GM18873 (cell line): ENCODE measurements at regions not wholly inside any gene's neighbourhood (a gene's known extent, or its start where the extent isn't known, plus 50 kb on each side); places are given as distances from the start of the nearest gene placed in this dataset.

ENCODE experiments used
- ATAC-seq: cut with Tn5 transposase; IDR thresholded peaks from one replicate; pipeline ENCODE4 v1.9.1; 2021; ENCODE audit warnings: mild to moderate bottlenecking, moderate library complexity, moderate number of reproducible peaks; ENCODE audit not compliant: unreplicated experiment, low FRiP score

DNA sequence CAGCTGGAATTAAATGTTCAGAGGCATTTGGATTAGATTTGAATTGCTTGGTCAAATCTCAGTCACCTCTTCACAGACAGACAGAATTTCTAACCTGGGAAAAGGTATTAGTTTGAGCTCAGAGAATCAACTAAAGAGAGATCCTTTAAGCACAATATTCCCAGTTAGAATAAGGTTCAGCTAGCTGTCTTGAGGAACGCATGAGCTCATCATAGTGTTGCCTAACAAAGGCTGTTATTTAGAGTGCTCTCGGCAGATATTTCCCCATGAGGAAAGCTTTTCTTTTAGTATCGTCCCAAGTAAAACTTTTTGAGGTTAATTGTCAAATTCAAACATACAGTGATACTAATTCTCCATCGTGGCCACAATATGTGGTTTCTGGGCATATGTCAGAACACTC, 269.9 kb downstream of the HLX start:
- ATAC-seq = no peak

DNA sequence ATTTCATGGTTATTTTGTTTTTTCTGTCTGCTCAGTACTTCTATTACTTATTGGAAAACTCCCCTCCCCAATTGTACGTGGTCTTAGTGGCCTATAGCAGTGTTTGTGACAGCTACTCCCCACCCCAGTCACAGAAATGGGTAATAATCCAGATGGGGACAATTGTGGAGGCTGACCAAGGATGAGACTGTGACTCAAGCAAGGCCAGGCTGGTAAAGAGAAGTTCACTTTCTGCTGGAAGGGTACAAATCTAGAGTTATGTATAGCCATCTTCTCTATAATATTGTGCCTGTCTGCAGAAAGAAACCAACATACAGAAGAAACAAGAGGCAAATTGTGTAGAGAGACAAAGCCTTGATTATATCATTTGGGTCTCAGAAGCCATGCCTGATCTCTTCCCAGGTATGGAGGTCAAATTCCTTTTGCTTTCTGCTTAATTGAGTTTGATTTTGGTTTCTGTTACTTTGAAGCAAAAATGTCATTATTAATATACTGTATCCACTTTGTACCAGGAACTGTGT, 270.4 kb downstream of the HLX start:
- no peak for ATAC-seq

DNA sequence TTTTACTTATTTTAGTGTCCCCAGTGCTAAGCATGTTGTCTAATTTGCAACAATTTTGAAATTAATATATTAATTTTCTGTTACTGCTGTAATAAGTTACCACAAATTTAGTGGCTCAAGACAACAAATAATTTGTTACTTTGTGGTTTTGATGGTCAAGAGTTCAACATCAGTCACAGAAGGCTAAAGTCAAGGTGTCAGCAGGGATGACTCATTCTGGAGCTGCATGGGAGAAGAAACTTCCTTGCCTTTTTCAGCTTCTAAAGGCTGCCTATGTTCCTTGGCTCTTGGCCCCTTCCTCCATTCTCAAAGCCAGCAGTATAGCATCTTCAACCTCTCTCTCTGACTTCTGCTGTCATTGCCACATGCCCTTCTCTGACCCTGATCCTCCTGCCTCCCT, 271.8 kb downstream of the HLX start:
- ATAC-seq = no peak

DNA sequence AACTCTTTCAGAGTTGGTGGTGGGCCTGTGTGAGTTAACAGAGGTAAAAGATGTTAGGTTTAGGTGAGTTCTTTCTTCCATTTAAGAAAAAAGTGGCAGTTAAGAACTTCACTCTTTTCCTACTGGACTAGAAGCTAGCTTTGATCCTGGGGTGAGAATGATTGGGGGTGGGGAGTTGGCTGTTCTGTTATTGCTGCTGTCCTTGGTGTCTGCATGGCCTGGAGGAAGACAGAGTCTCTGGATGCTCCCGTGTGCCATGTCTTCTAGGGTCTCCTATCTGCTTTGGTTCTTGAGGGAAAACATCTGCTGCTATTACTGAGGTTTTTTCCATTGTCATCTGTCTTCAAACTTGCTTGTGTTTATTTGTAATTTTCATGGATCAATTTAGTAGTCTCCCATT, 275.7 kb downstream of the HLX start:
- ATAC-seq = no peak

DNA sequence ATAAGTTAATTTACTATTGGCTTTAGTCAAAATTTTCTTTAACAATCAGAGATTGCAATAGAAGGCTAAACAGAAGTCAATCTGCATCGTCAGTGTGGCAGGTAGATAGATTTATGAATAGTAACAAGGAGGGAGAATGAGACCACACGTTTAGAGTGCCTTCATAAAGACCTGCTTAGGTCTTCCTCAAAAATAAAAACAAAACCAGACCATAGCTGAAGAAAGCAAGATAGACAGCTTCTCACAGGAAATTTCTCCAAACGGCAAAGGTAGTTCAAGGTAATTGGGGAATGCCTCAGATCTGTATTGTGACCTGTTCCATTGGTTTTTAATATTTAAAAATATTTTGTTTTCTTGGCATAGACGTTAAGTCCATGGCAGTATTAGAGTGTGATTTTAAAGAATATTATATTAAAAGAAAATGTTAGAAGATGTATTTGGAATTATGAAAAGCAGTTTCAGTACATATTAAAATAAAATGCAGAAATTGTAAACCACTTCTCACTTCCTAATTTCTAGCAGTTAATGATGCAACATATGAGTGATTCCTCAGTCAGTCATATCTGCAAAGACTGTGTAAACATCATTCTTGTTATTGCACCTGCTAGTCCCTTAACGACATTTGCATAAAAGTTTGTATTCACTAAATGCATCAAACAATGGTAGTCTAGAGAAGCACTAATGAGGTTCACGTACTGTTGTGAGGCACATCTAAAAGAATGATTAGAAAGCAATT, 278.0 kb downstream of the HLX start:
- peak; percentile 83 for ATAC-seq

DNA sequence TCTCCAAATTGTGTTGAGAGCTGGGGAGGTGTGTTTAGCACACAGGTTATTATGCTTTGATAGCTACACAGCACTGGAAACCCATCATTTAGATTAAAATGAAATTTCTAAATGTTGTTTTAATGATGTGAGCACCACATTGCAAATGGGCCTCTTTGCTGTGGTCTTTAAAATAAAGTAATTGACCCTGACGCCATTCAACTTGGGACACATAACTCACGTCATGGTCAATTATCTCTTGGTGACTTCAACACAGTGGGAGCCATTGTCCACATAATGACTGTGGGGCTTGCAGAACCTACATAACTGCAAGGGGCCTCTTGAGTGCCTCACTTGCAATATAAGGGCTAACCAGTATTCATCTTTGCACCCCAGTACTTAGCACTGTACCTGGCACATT, 280.4 kb downstream of the HLX start:
- ATAC-seq = no peak

DNA sequence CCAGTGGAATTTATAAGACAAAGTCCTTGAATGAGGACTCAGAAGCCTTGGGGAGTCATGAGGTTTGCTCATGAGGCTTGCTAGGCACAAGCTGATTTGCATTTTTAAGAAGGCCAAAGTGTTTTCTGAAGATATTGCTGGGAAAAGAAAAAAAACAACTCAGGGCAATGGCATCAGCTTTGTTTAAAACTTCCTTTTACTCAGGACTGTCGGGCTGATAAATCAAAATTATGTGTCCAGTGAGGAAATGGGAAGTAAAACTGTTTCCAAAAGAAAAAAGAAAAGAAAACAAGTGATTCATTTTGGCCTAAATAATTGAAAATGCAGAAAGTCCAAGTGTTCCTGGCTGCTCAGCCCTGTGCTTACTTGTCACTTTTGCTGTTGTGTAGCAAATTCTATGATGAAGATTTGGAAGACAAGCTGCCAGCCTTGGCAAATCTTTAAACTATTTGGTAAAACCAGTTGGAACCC, 282.4 kb downstream of the HLX start:
- no peak for ATAC-seq

DNA sequence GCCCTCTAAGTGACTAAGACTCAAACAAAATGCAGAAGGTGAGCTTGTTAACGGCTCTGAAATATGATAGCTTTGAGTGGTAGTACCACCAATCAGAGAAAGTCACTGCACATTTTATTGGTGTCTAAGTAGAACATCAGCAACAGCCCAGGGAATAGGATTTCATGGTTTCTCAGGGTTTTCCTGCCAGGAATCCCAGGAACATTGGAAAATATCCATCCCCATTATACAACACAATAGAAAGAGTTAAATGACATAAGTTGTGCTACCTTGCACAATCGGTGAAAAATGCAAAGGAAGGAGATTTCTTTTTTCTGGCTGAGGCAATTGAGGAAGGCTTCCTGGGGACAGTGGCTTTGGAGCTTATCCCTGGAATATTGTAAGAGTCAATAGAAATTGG, 283.1 kb downstream of the HLX start:
- ATAC-seq = no peak

DNA sequence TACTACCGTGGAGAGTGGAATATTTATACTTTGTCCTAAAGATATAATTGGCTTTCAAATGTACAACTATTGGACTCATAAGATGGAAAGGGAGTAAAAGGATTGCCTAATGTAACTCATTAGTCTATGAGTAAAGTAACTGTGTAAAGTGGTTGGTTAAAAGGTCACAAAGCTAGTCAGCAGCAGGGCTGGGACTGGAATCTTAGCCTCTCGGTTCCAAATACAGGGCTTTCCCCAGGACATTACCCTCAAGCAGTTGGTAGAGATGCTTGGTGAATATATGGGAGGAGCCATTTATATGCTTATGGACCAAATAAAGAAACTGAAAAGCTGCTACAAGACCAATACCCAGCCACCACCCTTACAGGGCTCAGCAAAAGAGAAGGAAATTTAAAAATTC, 283.7 kb downstream of the HLX start:
- ATAC-seq = no peak

DNA sequence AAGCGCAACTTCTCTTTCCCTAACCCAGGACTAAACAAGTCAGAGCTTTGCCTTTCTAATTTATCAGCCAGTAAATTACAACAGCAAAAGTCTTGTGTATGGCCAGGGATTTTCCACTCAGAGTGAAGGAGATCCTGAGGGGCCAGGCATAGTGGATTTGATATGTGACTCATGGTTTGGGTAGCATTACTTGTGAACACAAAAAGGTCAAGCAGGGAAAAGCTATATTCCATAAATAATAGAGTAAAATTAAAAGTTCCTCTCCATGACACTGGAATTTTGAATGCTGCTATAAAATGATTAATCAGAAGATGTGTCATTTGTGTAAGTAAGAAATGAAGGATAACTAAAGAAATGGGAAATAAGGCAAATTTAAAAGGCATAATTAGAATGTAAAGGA, 284.8 kb downstream of the HLX start:
- ATAC-seq = no peak

DNA sequence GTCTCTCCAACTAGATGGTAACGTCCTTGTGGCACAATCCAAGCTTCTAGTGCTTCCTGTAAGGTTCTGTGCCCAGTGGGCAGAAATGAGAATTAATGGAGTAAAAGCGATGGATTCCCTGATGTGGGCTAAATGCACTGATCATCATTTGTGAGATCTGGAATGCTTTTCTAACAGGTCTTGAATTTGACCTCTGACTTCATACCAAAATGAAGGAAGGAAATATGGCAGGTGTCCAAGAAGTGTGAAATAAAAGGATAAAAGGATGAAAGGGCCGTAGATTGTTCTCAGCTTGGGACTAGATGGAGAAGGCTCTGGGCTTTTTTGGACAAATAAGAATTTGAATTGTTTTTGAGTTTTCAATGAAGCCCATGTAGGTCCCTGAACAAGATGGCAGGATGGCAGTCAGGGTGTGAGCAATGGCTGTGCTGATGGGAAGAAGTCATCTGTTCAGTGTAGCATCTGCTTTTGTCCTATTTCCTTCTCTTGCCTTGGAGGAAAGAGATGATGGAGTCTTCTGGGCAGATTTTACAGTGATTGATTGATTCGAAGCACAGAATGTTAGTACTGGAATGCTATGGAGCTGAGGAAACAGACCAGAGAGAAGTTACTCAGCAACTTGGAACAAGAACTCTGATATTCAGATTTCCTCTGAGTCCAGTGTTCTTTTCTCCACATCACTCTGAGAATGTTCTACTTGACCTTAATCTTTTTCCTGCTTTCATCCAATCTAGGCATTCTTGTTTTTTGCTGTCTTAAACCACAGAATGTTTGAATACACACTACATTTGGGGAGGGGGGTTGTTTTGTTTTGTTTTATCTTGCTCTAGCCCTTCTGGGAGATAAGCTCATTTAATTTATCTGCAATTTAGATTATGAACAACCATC, 286.0 kb downstream of the HLX start:
- no peak for ATAC-seq

DNA sequence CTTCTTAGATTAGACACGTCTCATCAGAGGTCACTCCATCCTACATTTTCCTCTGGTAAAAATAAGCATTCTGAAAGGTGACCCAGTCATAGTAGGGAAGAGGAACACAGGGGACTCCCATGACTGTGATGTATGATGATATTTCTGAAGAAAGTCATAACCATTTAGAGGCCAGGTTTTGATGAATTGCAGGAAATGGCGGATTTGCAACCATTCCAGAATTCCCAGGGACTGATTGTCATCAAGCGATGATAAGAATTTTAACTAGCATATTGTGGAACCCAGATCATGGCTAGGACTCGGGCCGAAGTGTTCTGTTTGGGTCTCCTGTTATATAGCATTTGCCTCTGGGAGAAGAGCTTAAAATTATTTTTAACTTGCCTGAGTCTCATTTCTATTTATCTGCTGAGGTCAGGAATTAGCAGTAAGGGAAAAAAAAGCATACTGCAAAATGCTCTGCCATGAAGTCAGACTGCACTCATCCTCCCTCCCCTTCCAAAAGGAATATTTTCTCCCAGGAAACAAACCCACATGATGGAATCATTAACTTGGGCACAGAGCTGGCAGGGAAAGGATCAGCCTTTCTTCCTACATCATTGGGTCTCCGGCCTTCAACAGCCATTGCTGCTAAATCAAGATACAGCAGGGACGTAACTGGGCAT, 286.7 kb downstream of the HLX start:
- no peak for ATAC-seq

DNA sequence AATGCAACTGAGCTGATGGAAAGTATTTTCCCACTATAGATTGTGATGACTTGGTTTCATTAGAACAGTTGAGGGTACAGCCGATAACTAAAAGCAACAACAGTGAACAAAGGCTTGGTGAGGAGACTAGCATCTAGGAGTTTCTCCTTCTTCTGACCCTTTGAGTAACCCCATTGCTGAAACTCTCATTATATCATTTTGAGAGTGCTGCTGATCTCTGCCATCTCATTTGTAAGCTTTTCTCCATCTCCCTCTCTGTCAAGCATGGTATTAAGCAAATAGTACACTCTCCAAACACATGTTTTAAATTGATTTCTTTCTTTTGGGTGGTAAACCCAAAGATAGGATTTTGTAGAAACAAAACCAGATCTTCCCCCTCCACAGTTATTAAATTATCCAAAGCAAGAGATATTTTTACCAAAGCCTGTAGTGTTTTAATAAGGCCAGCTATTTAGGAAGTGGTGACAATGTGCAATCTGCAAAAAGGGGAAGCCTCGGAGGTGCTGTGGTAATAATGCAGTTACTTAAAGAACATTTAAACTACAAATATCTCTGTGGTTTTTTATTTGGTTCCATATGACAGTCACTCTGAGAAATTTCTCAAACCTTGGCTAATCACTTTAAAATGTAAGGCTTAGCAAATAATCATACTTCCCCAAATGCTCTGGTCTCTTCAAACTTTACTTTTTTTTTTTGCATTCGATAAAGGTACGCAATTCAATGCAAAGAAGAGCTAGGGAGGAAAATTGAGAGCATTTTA, 287.5 kb downstream of the HLX start:
- ATAC-seq = no peak

DNA sequence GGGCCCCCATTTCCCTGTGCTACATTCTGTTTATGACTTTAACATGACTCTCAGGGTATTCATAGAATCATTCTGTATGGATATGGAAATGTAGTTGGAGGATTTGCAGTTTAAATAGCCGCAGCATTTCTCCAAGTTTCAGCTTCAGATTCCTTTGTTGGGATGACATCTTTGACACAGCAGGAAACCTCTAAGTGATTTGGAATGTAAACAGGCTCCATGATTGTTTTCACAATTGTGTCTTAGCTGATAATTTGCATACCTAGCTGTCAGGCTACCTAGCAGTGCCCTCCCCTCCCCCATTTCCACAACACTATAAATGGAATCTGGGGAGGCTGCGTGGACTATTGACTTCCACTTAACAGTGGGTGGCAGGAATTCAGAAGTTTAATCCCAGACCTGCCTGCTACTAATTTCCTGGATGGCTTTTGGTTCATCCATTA, 290.2 kb downstream of the HLX start:
- no peak for ATAC-seq

DNA sequence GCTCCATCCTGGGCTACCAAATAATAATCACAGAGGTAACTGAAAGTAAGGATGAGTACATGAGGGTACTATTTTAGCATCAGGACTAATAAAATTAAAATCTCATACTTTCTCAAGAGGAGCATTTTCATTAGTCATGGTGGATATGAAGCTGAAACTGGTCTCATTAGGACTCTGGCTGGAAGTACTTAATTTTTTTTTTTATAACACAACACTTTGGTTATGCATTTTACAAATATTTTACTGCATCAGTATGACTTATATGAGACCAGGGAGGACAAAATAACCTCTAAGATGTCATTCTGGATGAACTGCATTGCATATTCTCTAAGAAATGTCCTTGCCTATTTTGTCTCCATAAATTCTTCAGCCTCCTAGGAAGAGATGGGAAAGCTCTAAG, 290.9 kb downstream of the HLX start:
- ATAC-seq = no peak

DNA sequence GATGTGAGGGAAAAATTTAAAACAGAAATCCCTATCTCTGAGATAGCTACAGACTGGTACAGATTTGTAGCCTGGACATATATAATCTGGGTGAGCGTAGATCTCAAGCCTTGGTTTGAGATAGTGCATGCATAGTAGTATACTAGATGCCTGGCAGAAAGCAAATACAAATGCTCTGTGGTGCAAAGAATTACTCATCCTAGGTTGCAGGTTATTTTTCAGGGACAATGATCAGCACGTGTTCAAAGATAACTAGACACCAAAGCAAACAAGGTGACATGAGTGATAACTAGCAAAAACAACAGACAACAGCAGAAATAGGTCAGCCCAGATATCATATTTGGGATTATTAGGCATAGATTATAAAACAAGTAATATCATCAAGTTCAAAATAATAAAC, 292.5 kb downstream of the HLX start:
- no peak for ATAC-seq

DNA sequence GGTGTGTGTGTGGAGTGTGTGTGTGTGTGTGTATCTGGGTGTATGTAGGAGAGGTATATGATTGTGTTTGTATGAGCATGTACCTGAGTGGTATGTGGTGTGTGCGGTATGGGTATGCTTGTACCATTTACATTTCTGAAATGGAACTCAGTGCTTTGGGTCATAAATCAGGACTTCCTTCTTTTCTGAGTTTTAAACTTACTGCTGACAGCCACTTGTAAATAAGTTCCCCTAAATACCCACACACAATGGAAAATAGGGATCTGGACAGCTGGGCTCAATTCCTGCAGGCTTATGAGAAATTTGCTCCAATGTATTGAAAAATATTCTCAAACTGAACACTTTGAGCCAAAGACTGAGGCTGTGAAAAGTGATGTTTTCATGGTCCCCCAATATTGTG, 293.6 kb downstream of the HLX start:
- ATAC-seq = no peak

DNA sequence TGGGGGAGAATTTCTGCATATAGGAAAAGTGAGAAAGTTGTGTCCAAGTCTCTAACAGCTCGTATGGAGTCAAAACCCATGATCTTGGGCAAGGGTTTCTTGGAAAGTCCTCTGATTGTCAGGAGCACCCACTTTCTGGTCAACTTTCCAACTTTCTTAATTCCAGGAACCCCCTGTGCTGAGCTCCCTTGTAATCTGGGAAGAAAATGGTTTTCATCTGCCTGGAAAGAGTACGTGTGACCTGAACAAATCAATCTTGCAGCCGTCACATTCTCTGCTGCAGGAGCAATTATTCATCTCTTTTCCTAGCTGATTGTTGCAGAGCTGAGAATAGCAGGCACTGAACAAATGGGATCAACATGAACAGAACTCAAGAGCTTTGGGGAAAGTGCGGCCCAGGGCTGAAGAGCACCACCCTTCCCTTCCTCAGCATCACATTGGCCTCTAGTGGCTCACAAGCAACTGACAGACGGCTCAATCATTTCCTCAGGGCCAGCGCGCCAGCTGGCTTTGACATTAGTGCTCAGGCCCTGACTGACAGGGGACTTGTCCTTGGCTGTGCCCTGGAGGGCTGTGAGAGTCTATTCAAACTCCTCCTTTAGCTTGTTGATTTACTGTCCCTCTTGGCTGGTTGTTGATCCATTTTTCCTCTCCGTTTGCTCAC, 295.2 kb downstream of the HLX start:
- no peak for ATAC-seq

DNA sequence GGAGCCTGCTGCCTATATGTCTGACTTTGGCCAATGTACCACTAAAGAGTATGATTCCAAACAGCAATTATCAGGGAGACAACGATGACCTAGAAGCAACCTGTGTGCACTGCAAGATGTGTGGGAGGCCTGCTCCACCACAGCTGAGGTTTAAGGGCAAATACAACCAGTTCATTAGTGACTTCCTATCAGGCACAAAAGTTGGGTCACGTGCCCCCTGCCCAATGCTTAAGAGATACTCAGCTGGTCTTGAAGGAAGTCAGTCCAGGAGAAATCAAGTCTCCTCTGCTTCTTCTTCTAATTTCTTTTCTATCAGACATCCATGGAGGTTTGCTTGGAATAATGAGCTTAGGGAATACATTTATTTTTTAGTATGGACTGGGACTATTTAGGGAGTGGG, 296.0 kb downstream of the HLX start:
- ATAC-seq = no peak
